Kidney epithelial cell (primary cell): ENCODE measurements at regions not wholly inside any gene's neighbourhood (a gene's known extent, or its start where the extent isn't known, plus 50 kb on each side); places are given as distances from the start of the nearest gene placed in this dataset.

ENCODE experiments used
- DNase-seq: peaks from one replicate; pipeline ENCODE4 v3.0.0-alpha.2; 2010; ENCODE audit warnings: low read depth
- H3K27me3 ChIP-seq: 2 replicates; pipeline ENCODE4 v1.6.0; 2011; ENCODE audit warnings: low read length; ENCODE audit not compliant: control insufficient read depth, insufficient read depth
- H3K36me3 ChIP-seq: 2 replicates; pipeline ENCODE4 v1.5.1; 2011; ENCODE audit warnings: low read length; ENCODE audit not compliant: control insufficient read depth, insufficient read depth
- H3K4me3 ChIP-seq: 2 replicates; pipeline ENCODE4 v1.5.1; 2011; ENCODE audit warnings: low read depth, mild to moderate bottlenecking, control low read depth, low read length
- CTCF ChIP-seq: IDR thresholded peaks from 2 replicates; pipeline ENCODE4 v1.5.1; 2011; ENCODE audit warnings: mild to moderate bottlenecking, moderate library complexity, low read length, control low read depth, inconsistent platforms; ENCODE audit not compliant: insufficient read depth, poor library complexity, severe bottlenecking

DNA sequence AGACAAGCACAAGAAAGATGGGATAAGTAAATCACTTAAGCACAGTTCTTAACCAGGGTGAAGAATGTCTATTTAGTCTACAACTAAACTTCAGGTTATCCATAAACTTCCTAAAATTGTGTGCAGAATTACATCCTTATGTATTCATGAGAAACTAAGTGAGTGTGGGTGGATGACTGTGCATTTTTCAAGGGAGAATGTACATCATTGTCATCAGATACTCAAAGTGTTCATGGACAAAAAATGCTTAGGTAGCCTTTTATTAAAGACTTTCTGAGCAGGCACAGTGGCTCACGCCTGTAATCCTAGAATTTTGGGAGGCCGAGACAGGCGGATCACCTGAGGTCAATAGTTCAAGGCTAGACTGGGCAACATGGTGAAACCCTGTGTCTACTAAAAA is 2023.8 kb downstream of the LRRC4C start:
- H3K4me3 ChIP-seq = no peak overlapping the region
- no peak for TF ChIP-seq CTCF
- no peaks in the 10 kb centered on the region for H3K36me3 ChIP-seq
- no peaks in the 10 kb centered on the region for H3K27me3 ChIP-seq
- no peak for DNase-seq

GRCh38 chr11:39434466-39434865 is 2025.0 kb downstream of the LRRC4C start:
- no peaks in the 10 kb centered on the region for H3K27me3 ChIP-seq
- TF ChIP-seq CTCF = no peak
- H3K4me3 ChIP-seq = no peak overlapping the region
- H3K36me3 ChIP-seq = no peaks in the 10 kb centered on the region
- no peak for DNase-seq

DNA sequence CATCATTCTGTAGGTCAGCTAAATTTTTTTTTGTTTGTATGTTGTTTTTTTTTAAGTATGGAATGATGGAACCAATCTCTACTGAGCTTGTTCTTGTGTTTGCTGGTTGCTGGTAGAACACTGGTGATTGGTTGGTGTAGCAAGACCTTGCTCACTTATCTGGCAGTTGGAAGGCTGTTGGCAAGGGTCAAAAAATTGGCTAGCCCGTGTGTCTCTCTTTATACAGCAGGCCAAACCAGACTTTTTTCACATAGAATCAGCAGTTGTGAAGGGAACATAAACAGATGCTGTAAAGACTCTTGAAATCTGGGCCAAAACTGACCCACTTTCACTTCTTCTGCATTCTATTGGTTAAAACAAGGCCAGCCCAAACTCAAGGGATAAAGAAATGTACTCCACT is 2026.5 kb downstream of the LRRC4C start:
- no peak overlapping the region for H3K4me3 ChIP-seq
- H3K27me3 ChIP-seq = no peaks in the 10 kb centered on the region
- no peak for DNase-seq
- H3K36me3 ChIP-seq = no peaks in the 10 kb centered on the region
- TF ChIP-seq CTCF = no peak

DNA sequence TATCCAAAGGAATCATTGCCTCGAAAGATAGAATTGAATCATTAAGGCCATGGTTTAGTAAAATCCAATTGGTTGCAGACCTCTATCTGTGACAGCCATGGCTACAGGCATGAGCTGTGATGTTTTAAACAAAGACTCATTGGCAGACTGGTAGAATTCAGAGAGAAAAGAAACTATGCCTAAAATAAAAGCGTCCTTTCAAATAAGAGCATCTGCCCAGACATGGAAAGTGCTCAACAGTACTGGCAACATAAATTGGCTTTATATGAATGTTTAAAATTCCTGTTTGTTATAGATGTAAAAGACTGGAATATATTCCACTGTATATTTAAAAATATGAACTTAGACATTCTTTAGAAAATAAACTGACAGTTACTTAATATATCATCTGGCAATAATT is 2034.2 kb downstream of the LRRC4C start:
- Histone ChIP-seq H3K27me3 (no peaks in the 10 kb centered on the region), H3K36me3 (no peaks in the 10 kb centered on the region), H3K4me3 (no peak overlapping the region)
- TF ChIP-seq CTCF = no peak
- no peak for DNase-seq

DNA sequence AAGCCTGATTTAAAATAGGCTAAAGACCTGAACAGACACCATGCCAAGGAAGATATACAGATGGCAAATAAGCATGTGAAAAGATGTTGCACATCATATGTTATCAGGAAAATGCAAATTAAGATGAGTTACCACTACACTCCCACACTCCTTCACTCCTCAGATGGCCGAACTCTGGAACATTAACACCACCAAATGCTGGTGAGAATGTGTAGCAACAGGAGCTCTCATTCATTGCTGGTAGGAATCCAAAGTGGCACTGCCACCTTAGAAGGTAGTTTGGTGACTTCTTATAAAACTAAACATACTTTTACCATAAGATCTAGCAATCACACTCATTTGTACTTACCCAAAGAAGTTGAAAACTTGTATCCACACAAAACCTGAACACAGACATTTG is 2047.3 kb downstream of the LRRC4C start:
- no peak for TF ChIP-seq CTCF
- H3K4me3 ChIP-seq = no peak overlapping the region
- no peaks in the 10 kb centered on the region for H3K36me3 ChIP-seq
- no peaks in the 10 kb centered on the region for H3K27me3 ChIP-seq
- no peak for DNase-seq

- no peaks in the 10 kb centered on the region for H3K27me3 ChIP-seq
- no peak for DNase-seq
- H3K36me3 ChIP-seq = no peaks in the 10 kb centered on the region
- no peak overlapping the region for H3K4me3 ChIP-seq
- TF ChIP-seq CTCF = no peak
These were observed 2073.5 kb downstream of the LRRC4C start for GRCh38 chr11:39385911-39386310.
